ENCODE measurements at regions not wholly inside any gene's neighbourhood (a gene's known extent, or its start where the extent isn't known, plus 50 kb on each side); places are given as distances from the start of the nearest gene placed in this dataset.

DNA sequence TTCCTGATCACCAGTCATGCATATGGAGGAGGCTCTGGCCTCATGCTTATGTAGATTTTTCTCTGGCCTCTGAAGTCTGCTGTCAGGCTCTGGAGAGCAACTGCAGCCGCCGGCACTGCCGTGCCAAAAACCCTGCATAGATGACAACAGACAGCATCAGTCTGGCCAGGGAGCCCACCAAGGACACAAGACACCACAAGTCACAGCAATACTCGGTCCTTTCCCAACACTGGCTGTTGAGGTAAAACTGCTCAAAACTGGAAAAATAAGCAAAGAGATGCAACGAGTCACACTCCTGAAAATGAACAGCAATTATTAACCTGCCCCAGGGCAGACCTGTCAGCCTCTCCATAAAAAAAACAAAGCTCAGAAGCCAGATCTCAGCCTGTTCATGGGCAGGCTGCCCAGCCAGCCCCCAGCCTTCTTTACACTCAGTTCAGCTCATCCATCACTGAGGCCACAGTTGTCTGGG is 186.0 kb upstream of the RAB6C start:
- Histone ChIP-seq H3K27me3 (no peaks in the 10 kb centered on the region), H3K4me1 (no peaks in the 10 kb centered on the region), H3K36me3 (no peaks in the 10 kb centered on the region), H3K4me3 (ENCODE audit: low read depth, low read length) (no peak overlapping the region), H3K9me3 (no peaks in the 10 kb centered on the region)
- TF ChIP-seq, protein P1, sequence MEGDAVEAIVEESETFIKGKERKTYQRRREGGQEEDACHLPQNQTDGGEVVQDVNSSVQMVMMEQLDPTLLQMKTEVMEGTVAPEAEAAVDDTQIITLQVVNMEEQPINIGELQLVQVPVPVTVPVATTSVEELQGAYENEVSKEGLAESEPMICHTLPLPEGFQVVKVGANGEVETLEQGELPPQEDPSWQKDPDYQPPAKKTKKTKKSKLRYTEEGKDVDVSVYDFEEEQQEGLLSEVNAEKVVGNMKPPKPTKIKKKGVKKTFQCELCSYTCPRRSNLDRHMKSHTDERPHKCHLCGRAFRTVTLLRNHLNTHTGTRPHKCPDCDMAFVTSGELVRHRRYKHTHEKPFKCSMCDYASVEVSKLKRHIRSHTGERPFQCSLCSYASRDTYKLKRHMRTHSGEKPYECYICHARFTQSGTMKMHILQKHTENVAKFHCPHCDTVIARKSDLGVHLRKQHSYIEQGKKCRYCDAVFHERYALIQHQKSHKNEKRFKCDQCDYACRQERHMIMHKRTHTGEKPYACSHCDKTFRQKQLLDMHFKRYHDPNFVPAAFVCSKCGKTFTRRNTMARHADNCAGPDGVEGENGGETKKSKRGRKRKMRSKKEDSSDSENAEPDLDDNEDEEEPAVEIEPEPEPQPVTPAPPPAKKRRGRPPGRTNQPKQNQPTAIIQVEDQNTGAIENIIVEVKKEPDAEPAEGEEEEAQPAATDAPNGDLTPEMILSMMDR (IDR thresholded peaks at IDR 0.05; ENCODE audit: low read depth, low read length) = no peak
- DNase-seq = no peak

DNA sequence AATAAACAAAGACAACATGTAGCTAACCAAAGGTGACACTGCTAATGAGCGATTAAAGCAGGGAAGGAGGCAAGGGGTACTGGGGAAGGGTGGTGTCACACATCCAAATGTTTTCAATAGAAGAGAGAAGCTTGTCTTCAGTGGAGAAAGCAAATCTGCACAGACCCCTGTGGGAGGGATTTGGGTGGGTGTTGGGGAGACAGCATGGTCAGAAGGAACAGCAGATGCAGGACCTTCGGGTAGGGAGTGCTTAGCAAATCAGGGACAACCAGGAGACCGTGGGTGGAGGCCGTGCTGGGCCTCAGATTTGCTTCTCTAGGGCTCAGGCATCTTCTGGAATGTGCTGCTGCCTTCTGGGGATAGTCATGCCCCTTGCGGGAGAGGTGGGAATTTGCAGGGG is 185.3 kb upstream of the RAB6C start:
- Histone ChIP-seq H3K27me3 (no peaks in the 10 kb centered on the region), H3K4me3 (ENCODE audit: low read depth, low read length) (no peak overlapping the region), H3K9me3 (no peaks in the 10 kb centered on the region), H3K4me1 (no peaks in the 10 kb centered on the region), H3K36me3 (no peaks in the 10 kb centered on the region)
- TF ChIP-seq, protein P1 (IDR thresholded peaks at IDR 0.05; ENCODE audit: low read depth, low read length) = no peak
- no peak for DNase-seq

DNA sequence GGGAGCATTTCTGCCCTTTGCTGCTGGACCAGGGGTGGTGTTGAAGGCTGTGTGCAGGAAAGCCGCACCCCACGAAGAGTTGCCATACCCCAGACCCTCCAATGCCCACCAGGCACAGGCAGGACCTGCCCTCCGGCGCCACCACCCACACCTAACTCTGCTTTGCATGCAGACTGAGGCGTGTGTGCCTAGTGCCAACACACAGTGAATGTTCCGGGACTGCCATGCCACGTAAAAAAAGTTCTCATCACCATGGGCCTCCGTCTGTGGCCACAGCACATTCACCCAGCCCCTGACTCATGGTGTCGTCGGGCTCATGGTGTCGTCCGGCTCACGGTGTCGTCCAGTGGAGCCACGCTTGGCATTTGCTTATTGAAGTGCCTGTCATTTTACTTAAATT is 184.9 kb upstream of the RAB6C start:
- Histone ChIP-seq H3K36me3 (no peaks in the 10 kb centered on the region), H3K27me3 (no peaks in the 10 kb centered on the region), H3K4me1 (no peaks in the 10 kb centered on the region), H3K4me3 (ENCODE audit: low read depth, low read length) (no peak overlapping the region), H3K9me3 (no peaks in the 10 kb centered on the region)
- DNase-seq = no peak
- TF ChIP-seq, protein P1 (IDR thresholded peaks at IDR 0.05; ENCODE audit: low read depth, low read length) = no peak

DNA sequence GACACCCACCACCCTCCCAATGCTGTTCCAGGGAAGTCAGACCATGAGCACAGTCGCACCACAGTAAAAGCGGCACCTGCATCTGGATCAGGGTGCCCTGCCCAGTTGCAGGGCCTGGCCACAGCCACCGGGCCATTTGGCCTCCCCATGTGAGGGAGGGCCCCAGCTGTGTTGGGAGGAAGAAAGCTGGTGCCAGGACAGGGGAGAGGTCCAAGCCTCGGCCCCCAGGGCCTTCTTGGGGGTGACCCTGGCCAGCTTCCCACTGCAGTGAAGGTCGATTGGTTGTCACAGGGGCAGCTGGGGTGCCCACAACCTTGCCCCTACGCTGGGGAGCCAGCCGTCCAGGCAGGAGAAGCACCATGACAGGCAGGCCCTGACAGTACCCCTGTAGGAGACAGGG is 183.2 kb upstream of the RAB6C start:
- Histone ChIP-seq H3K4me1 (no peaks in the 10 kb centered on the region), H3K4me3 (ENCODE audit: low read depth, low read length) (no peak overlapping the region), H3K27me3 (no peaks in the 10 kb centered on the region), H3K36me3 (no peaks in the 10 kb centered on the region), H3K9me3 (no peaks in the 10 kb centered on the region)
- TF ChIP-seq, protein P1 (IDR thresholded peaks at IDR 0.05; ENCODE audit: low read depth, low read length) = no peak
- no peak for DNase-seq

DNA sequence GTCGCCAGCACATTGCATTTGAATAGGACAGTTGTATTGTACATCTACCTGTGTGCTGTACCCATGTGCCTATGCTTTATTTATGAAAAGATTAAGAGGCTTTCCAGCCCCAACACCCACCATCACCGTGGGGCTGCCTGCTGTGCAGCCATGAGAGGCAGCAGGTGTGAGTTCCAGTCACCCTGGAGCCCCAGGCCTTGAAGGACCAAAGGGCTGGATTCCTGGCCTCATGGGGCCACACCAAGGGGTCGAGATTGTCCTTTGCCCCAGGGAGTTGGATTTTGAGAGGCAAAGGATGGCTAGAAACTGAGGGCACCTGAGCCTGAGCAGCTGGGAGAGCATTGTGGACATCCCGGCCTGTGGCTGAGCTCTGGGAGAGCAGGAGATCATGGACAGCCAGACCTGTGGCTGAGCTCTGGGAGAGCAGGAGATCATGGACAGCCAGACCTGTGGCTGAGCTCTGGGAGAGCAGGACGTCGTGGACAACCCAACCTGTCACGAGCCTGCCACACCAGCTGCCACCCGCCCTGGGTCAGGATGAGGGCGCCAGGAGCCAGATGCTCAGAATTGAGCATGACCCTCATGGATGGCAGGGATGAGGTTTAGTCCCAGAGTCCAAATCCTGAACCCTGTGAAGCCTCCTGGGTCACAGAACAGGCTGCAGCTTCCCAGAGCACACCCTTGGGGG is 182.5 kb upstream of the RAB6C start:
- H3K9me3 ChIP-seq = no peaks in the 10 kb centered on the region
- no peak overlapping the region for H3K4me3 ChIP-seq (ENCODE audit: low read depth, low read length)
- DNase-seq = no peak
- TF ChIP-seq, protein P1 (IDR thresholded peaks at IDR 0.05; ENCODE audit: low read depth, low read length) = no peak
- no peaks in the 10 kb centered on the region for H3K4me1 ChIP-seq
- H3K36me3 ChIP-seq = no peaks in the 10 kb centered on the region
- no peaks in the 10 kb centered on the region for H3K27me3 ChIP-seq

DNA sequence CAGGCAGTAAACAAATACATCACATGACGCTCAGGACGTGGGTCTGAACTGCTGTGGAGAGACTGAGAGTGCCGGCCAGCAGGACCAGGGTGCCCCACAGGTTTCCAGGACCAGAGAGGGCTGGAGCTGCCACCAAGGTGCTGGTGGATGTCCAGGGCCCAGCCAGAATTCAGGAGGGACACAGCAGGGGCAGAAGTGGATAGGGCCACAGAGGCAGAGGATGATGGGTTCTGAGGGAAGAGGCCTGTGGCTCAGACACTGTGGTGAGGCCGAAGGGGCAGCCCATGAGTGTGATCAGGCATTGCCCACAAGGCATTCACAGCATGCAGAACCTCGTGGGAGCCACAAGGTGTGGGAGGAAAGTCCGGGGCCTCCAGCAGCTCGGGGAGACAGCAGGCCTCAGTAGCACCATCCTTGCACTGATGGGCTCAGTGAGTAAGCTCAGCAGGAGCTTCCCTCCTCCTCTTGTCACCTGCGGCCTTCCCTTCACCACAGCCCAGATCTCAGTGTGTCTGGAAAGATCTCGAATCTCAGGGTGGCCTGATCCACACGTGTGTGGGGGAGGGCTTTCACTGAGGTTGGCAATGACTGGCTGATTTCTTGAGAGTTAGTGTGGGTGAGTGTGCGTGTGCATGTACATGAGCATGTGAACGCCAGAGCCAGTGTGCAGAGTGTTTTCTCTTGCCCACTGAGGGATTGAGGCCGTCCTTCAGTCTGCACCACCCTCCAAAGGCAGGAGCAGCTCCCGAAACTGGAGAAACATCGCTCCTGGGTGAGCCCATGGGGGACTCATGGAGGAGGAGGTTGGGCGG is 181.8 kb upstream of the RAB6C start:
- Histone ChIP-seq H3K4me1 (no peaks in the 10 kb centered on the region), H3K36me3 (no peaks in the 10 kb centered on the region), H3K27me3 (no peaks in the 10 kb centered on the region), H3K4me3 (ENCODE audit: low read depth, low read length) (no peak overlapping the region), H3K9me3 (no peaks in the 10 kb centered on the region)
- no peak for DNase-seq
- TF ChIP-seq, protein P1 (IDR thresholded peaks at IDR 0.05; ENCODE audit: low read depth, low read length) = no peak
